Suprapubic skin (tissue), 4 donors: ENCODE measurements at regions not wholly inside any gene's neighbourhood (a gene's known extent, or its start where the extent isn't known, plus 50 kb on each side); places are given as distances from the start of the nearest gene placed in this dataset.
"Not testable (repeated sequence)": the region's sequence is repeated elsewhere in the genome, so short reads cannot be mapped to it uniquely, and the experiment has no call there.

Experiments used
- DNase-seq, 2 donors: peaks; one replicate each; pipeline ENCODE4 v3.0.0-alpha.2; 2019; ENCODE audit warnings: low spot score in 2 of 2
- H3K27ac ChIP-seq: fragments of 200-600 bp; sonication (generic); one replicate; pipeline ENCODE4 v1.5.1; 2019
- H3K27me3 ChIP-seq: fragments of 200-600 bp; sonication (generic); one replicate; pipeline ENCODE4 v1.5.1; 2019
- H3K36me3 ChIP-seq: fragments of 200-600 bp; sonication (generic); one replicate; pipeline ENCODE4 v1.5.1; 2019
- H3K4me1 ChIP-seq: fragments of 200-600 bp; sonication (generic); one replicate; pipeline ENCODE4 v1.5.1; 2019
- H3K4me3 ChIP-seq: fragments of 200-600 bp; sonication (generic); one replicate; pipeline ENCODE4 v1.5.1; 2019; ENCODE audit warnings: mild to moderate bottlenecking
- H3K9me3 ChIP-seq: fragments of 200-600 bp; sonication (generic); one replicate; pipeline ENCODE4 v1.5.1; 2019
- CTCF ChIP-seq, 2 donors: fragments of 200-600 bp in 1 of 2; fragments of 450-650 bp in 1 of 2; sonication (generic) in 1 of 2; IDR thresholded peaks; one replicate each; pipeline ENCODE4 v1.5.1; 2016 to 2019; ENCODE audit warnings: antibody characterized with exemption in 2 of 2, mild to moderate bottlenecking in 1 of 2, moderate library complexity in 1 of 2
- EP300 ChIP-seq: sonication (generic); formaldehyde crosslinking; IDR thresholded peaks from one replicate; pipeline ENCODE4 v1.6.1; 2017; ENCODE audit warnings: antibody characterized with exemption
- POLR2A ChIP-seq, 2 donors: fragments of 450-650 bp; IDR thresholded peaks; one replicate each; pipeline ENCODE4 v1.6.1; 2017; ENCODE audit warnings: antibody characterized with exemption in 2 of 2, mild to moderate bottlenecking in 2 of 2, moderate library complexity in 2 of 2
- POLR2AphosphoS5 ChIP-seq, 3 donors: sonication (generic); formaldehyde crosslinking; IDR thresholded peaks; one replicate each; pipeline ENCODE4 v1.6.1; 2017; ENCODE audit warnings: antibody characterized with exemption in 3 of 3
- WGBS: methylation state at CpG from one replicate; pipeline ENCODE4 v1.1.5; 2018; 5-methylcytosine and 5-hydroxymethylcytosine counted together

DNA sequence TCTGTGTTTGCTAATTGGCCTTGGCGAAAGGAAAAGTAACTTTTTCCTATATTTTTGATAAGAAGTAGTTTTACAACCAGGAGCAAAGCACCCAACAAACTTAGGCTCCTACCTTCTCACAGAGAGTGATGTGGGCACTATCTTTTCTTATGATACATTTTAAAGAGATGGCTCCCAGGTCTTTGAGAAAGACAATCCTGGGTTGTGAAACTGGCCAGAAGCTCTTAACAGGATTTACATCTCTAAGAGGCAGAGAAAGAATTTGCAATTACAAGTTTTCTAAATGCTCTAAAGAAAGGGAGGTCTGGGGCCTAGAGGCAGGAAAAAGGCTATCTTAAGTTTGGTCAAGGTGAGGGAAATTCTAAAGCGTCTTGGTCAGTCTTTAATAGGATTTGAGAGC is 609.7 kb downstream of the VGLL3 start:
- Histone ChIP-seq H3K27ac (no peak overlapping the region), H3K4me3 (no peak overlapping the region), H3K36me3 (no peaks in the 10 kb centered on the region), H3K4me1 (no peaks in the 10 kb centered on the region), H3K9me3 (no peaks in the 10 kb centered on the region), H3K27me3 (no peaks in the 10 kb centered on the region)
- no peak for DNase-seq
- TF ChIP-seq POLR2A (IDR thresholded peaks at IDR 0.05) = no peak
- WGBS = 79% methylated on average over 2 of the region's 2 CpGs

DNA sequence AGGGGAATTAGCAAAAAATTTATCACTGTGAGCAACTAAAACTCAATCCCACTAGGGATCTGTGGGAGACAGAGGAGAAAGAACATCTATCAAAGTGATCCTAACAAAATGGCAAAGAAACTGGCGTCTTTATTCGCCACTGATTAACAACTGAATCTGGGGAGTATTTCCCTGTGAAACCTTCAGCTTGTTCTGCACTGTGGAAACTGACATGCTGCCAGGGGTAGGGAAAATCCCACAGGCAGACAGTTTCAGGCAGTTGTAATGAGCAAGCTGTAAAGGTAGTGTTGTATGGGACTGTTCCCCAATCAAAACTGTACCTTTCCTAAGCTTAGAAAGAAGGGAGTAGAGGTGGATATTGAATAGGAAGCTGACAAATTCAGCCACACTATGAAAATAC is 611.7 kb downstream of the VGLL3 start:
- H3K4me1 ChIP-seq = no peaks in the 10 kb centered on the region
- no peaks in the 10 kb centered on the region for H3K36me3 ChIP-seq
- no peak overlapping the region for H3K4me3 ChIP-seq
- DNase-seq = no peak
- no peak for TF ChIP-seq POLR2AphosphoS5 (IDR thresholded peaks at IDR 0.05)
- no peak overlapping the region for H3K27ac ChIP-seq
- H3K9me3 ChIP-seq = no peaks in the 10 kb centered on the region
- WGBS = 68% methylated on average over 2 of the region's 2 CpGs
- H3K27me3 ChIP-seq = no peaks in the 10 kb centered on the region

DNA sequence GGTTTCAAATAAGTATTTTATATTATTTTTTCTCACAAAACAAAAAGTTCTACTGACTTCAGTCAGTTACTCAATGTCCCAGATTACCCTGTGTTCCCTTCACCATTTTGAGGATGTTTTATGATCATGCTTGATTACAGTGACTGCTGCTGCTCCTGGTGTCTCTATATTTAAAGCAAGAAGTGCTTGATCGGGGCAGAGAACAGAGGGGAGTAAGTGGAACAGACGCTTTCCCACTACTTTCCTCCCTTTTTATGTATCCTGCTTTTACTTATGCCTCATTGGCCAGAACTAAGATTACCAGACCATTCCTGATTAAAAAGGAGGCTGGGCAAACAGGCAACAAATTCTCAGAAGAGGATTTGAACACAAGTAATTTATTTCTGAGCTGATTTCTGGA is 612.1 kb downstream of the VGLL3 start:
- no peaks in the 10 kb centered on the region for H3K36me3 ChIP-seq
- no peak overlapping the region for H3K27ac ChIP-seq
- 62% methylated on average over 2 of the region's 2 CpGs for WGBS
- H3K27me3 ChIP-seq = no peaks in the 10 kb centered on the region
- no peak overlapping the region for H3K4me3 ChIP-seq
- no peaks in the 10 kb centered on the region for H3K9me3 ChIP-seq
- H3K4me1 ChIP-seq = no peaks in the 10 kb centered on the region
- TF ChIP-seq EP300 (no peak), POLR2AphosphoS5 (IDR thresholded peaks at IDR 0.05) (no peak), POLR2A (IDR thresholded peaks at IDR 0.05) (no peak), CTCF (IDR thresholded peaks at IDR 0.05) (no peak)
- DNase-seq = no peak

- H3K36me3 ChIP-seq, H3K27ac ChIP-seq, DNase-seq, H3K27me3 ChIP-seq, H3K4me3 ChIP-seq, H3K4me1 ChIP-seq, H3K9me3 ChIP-seq: not testable (repeated sequence)
- WGBS = 91% methylated on average over 6 of the region's 6 CpGs
Measured at GRCh38 chr3:86335566-86335965, 655.4 kb downstream of the VGLL3 start.

GRCh38 chr3:86333636-86334035 is 657.3 kb downstream of the VGLL3 start:
- DNase-seq = no peak
- Histone ChIP-seq H3K36me3 (no peaks in the 10 kb centered on the region), H3K4me3 (no peak overlapping the region), H3K27ac (no peak overlapping the region), H3K27me3 (no peaks in the 10 kb centered on the region), H3K9me3 (no peaks in the 10 kb centered on the region), H3K4me1 (no peaks in the 10 kb centered on the region)
- WGBS = 91% methylated on average over 3 of the region's 3 CpGs
- TF ChIP-seq POLR2AphosphoS5 (IDR thresholded peaks at IDR 0.05) (no peak), POLR2A (IDR thresholded peaks at IDR 0.05) (no peak), CTCF (IDR thresholded peaks at IDR 0.05) (no peak), EP300 (no peak)

DNA sequence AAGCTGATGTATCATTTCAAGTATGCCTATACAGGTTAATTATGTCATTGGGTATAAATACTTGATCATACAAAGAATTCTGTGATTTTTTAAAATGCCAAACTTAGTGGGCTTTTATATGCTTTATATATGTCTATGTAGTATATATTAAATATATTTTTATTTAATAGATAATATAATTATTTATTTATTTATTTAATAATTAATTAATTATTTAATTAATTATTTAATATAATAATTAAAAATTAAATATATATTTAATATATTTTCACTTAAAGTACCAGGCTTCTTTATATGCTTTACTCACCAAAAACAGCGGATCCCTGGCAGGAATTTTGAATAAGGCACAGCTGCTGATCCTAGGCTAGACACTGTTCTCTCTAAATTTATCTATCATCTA is 687.0 kb downstream of the VGLL3 start:
- no peak for TF ChIP-seq POLR2AphosphoS5 (IDR thresholded peaks at IDR 0.05)
- no peak for TF ChIP-seq EP300
- TF ChIP-seq POLR2A (IDR thresholded peaks at IDR 0.05) = no peak
- TF ChIP-seq CTCF (IDR thresholded peaks at IDR 0.05) = no peak
- no peaks in the 10 kb centered on the region for H3K9me3 ChIP-seq
- H3K27me3 ChIP-seq = no peaks in the 10 kb centered on the region
- DNase-seq = no peak
- no peaks in the 10 kb centered on the region for H3K36me3 ChIP-seq
- H3K4me1 ChIP-seq = no peaks in the 10 kb centered on the region
- H3K27ac ChIP-seq = no peak overlapping the region
- no peak overlapping the region for H3K4me3 ChIP-seq
- 88% methylated on average over 1 of the region's 1 CpG for WGBS

GRCh38 chr3:86282106-86282787 is 708.7 kb downstream of the VGLL3 start:
- Histone ChIP-seq H3K9me3 (no peaks in the 10 kb centered on the region), H3K4me1 (no peaks in the 10 kb centered on the region), H3K27me3 (no peaks in the 10 kb centered on the region), H3K4me3 (no peak overlapping the region), H3K27ac (no peak overlapping the region), H3K36me3 (no peaks in the 10 kb centered on the region)
- DNase-seq = peak in 1 of 2 donors; percentile 77
- TF ChIP-seq EP300 (no peak), CTCF (IDR thresholded peaks at IDR 0.05) (no peak), POLR2AphosphoS5 (IDR thresholded peaks at IDR 0.05) (no peak), POLR2A (IDR thresholded peaks at IDR 0.05) (no peak)
- WGBS = 92% methylated on average over 20 of the region's 30 CpGs
